Mucosa of gallbladder (tissue), 1 donor: ENCODE measurements at regions not wholly inside any gene's neighbourhood (a gene's known extent, or its start where the extent isn't known, plus 50 kb on each side); places are given as distances from the start of the nearest gene placed in this dataset.
"Not testable (repeated sequence)": the region's sequence is repeated elsewhere in the genome, so short reads cannot be mapped to it uniquely, and the experiment has no call there.

Source experiments
- DNase-seq: peaks from one replicate; pipeline ENCODE4 v3.0.0-alpha.2; 2020; ENCODE audit warnings: low spot score
- donor health status: DM: no; HTN: no; CAD: no.

GRCh38 chr6:69487688-69488087 lies 309.1 kb downstream of the LMBRD1 start:
- no peak for DNase-seq

- no peak for DNase-seq
Observed at GRCh38 chr6:69466979-69467570, 329.7 kb downstream of the LMBRD1 start.

- no peak for DNase-seq
Observed at GRCh38 chr6:69465866-69466265, 330.9 kb downstream of the LMBRD1 start.

- no peak for DNase-seq
Observed at GRCh38 chr6:69456086-69456485, 340.7 kb downstream of the LMBRD1 start.

- DNase-seq = not testable (repeated sequence)
Observed at GRCh38 chr6:69454619-69455018, 342.2 kb downstream of the LMBRD1 start.

- DNase-seq = not testable (repeated sequence)
Observed at GRCh38 chr6:69450493-69450892, 346.3 kb downstream of the LMBRD1 start.

- no peak for DNase-seq
Observed at GRCh38 chr6:69449887-69450286, 346.9 kb downstream of the LMBRD1 start.
